GM10266 (cell line): ENCODE measurements at regions not wholly inside any gene's neighbourhood (a gene's known extent, or its start where the extent isn't known, plus 50 kb on each side); places are given as distances from the start of the nearest gene placed in this dataset.

Experiments used
- DNase-seq: peaks from one replicate; pipeline ENCODE4 v3.0.0; 2012; ENCODE audit errors: extremely low spot score
- CTCF ChIP-seq: IDR thresholded peaks from 2 replicates; pipeline ENCODE4 v1.5.1; 2012; ENCODE audit warnings: mild to moderate bottlenecking, low read depth; ENCODE audit not compliant: control insufficient read depth, insufficient read depth; ENCODE audit errors: missing control alignments

DNA sequence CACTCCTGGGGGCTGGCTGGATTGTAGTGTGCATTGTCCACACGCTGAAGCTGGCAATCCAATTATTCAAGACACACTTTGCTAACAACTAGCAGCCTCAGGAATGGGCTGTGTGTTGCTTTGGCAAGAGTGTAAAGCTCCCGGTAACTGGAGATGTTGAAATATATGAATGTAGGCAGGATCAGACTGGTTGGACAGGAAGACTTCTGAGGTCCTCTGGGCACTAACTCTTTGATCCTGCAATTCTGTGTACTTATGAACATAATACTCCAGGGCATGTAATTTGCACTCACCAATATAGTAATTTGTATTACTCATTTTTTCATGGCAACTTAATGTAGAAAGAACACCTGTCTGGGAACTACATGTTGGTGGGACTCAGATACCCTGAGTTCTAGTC lies 106.7 kb upstream of the SLC28A3 start:
- DNase-seq: no peak
- TF ChIP-seq CTCF: no peak

GRCh38 chr9:84450029-84450428 lies 109.5 kb upstream of the SLC28A3 start:
- no peak for DNase-seq
- no peak for TF ChIP-seq CTCF

GRCh38 chr9:84456527-84456926 lies 116.0 kb upstream of the SLC28A3 start:
- no peak for DNase-seq
- no peak for TF ChIP-seq CTCF

GRCh38 chr9:84460695-84461094 lies 120.1 kb upstream of the SLC28A3 start:
- no peak for DNase-seq
- TF ChIP-seq CTCF: no peak

- no peak for TF ChIP-seq CTCF
- no peak for DNase-seq
Measured at GRCh38 chr9:84463272-84463671, 122.7 kb upstream of the SLC28A3 start.

DNA sequence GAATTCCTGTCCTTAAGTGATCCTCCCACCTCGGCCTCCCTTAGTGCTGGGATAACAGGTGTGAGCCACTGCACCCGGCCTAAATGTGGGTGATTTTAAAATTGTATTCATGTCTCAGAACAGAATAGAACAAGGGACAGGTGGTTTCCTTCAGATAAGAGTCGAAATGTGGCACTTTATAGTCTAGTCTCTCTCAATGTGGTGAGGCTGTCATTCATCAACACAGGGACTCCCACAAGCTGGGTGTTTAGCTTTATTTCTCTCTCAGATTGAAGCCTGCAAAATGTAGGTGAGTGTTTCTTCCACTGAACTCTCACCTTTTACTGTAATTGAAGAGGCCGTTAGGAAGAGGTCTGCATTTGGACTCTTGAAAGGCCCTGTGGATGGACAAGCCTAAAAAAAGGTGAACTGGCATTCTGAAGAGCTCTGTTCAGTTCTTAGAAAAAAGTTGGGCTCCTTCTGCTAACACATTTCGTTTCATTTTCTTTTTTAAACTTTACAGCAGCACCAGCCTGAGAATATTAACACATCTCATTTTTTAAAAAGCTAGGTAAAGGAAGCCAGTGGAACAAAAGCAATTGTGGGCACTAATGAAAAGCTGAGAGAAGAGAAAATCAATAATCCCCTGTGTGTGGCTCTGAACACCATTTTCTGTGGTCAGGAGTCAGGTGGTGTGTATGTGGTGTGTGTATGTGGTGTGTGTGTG lies 126.2 kb upstream of the SLC28A3 start:
- DNase-seq: no peak
- TF ChIP-seq CTCF: no peak

DNA sequence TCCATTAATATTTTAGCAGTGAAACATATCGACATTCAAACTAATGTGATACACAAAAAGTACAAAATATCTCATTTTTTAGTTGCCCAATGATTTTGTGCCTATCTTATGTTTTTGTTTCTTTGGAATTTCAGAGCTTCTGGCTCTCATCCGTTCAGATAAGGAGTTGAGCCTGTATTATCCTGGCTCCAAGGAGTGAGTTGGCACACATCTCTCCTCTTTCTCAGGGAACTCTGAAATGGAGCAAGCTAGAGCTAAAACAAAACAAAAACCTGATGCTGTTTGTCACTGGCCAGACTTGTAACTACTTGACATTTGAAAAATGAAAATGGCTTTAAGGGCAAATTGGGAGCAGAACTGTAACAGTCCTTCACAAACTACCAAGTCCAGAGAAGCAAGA lies 131.3 kb upstream of the SLC28A3 start:
- DNase-seq: no peak
- TF ChIP-seq CTCF: no peak
